ENCODE measurements at regions not wholly inside any gene's neighbourhood (a gene's known extent, or its start where the extent isn't known, plus 50 kb on each side); places are given as distances from the start of the nearest gene placed in this dataset.

DNA sequence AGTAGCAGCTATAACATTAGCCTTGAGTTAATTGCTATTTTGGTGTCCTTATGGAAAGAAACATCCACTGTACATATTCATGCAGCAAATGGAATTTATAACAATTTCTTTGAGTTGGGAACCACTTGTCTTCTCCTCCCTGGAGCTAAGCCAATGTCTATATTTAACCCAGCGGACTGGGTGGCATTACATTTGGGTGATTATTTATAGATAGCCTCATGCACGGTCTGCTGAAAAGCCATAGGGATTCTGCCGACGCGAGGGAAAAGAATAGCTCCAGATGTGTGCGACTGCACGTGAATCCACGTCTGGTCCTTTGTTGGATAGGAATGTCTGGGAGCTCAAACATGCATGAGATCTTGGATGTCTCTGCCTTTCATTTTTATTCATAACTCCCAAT is 157.5 kb upstream of the BRINP1 start:
- DNase-seq (ENCODE audit: low read depth in 1 of 2, low spot score in 1 of 2): no peak

DNA sequence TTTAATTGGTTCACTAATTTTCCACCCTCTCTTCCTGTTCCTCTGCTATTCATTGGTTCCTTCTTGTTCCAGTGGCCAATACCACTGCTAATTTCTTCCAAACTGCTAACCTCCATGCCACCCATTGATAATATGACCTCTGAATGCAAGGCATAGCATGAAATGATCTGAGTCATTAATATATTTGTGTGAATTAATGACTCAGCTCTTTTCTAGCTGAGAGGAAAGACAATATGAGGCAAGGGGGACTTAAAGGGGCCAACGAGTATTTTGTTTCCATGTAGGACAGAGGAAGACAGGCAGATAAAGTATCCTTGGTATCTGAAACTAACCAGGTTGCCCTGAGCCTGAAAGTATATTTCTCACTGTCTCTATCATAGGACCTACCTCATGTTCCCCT is 154.3 kb upstream of the BRINP1 start:
- DNase-seq (ENCODE audit: low read depth in 1 of 2, low spot score in 1 of 2): no peak

- no peak for DNase-seq (ENCODE audit: low read depth in 1 of 2, low spot score in 1 of 2)
These were observed 153.1 kb upstream of the BRINP1 start for GRCh38 chr9:119522381-119522780.

GRCh38 chr9:119509291-119509905 is 140.2 kb upstream of the BRINP1 start:
- DNase-seq (ENCODE audit: low read depth in 1 of 2, low spot score in 1 of 2): no peak

DNA sequence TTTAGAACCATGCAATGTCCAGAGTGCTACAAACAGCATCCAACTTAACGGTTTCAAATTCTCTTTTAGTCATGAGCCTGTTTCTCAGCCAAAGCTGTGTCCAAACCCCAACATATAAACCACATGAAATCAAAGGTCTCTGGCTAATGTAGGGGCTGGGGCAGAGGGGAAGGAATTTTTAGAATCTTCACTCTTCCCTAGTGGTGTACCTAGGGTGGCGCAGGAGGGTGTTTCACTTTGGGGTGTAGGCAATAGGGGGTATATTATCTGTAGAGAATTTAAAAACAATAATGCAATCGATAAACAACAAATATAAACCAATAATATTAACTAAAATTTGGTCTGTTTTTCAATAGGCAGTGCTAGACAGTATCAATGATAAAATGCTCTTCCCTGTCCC is 132.1 kb upstream of the BRINP1 start:
- no peak for DNase-seq (ENCODE audit: low read depth in 1 of 2, low spot score in 1 of 2)

DNA sequence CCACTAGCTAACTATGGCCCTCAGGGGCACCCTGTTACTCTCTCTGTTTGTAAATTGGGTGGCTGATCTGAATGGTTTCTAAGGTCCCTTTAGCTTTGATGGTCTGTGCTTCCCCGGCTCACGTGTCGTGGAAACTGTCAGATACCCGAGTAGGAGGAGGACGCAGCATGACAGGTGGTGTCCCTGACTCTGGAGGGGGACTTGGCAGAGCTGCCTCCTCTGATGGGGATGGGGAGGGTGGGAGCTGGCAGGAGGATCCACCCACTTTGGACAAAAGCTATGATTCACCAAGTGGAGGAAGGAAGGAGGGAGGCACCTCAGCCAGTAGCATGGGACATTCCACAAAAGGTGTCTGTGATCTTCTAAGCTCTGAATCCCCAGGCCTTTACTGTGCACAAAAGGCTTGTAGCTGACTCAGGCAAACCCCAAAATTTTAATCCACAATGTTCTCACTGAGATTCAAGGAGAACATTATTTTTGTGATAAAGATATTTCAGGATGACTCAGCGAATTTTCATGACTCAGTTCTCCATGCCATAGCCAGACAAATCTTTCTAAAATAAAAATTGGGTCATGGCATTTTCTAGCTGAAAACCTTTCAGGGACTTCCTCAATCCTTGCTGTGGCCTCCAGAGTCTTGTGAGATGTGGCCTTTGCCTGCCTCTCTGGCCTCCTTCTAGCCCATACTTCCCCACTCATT is 131.0 kb upstream of the BRINP1 start:
- DNase-seq (ENCODE audit: low read depth in 1 of 2, low spot score in 1 of 2): no peak

GRCh38 chr9:119487118-119487827 is 118.0 kb upstream of the BRINP1 start:
- no peak for DNase-seq (ENCODE audit: low read depth in 1 of 2, low spot score in 1 of 2)

DNA sequence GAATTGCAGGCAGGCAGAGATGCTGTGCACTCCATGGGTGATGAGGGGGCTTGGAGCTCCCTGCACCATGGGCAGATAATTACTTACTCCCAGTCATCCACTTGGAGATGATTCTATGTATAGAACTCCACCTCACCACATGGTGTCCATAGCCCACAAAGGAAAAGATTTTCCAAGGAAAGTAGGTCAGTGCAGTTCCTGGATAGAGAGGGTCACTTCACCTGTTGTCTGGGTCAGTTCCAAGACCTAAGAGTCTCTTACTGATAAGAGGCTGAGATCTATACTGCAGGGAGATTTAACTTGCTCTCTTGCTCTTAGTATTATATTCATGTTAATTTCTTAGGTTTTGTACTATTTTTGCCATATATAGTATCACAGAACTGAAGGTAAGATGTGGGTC is 113.9 kb upstream of the BRINP1 start:
- DNase-seq (ENCODE audit: low read depth in 1 of 2, low spot score in 1 of 2): no peak

DNA sequence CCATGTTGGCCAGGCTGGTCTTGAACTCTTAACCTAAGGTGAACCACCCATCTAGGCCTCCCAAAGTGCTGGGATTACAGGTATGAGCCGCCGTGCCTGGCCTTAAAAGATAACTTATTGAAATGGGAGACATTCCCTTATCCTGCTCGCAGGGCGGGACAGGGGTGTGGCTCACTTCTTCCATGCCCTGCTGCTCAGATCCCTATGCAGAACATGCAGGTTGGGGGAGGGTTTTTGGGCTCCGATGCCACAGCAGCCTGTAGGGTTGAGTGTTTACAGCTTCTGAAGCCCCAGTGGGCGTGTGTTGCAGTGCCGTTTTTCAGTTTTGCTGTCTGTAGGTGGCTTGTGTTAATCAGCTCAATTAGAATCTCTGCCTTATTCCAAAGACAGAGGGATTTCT is 108.0 kb upstream of the BRINP1 start:
- DNase-seq (ENCODE audit: low read depth in 1 of 2, low spot score in 1 of 2): no peak

- DNase-seq (ENCODE audit: low read depth in 1 of 2, low spot score in 1 of 2): no peak
These were observed 88.8 kb upstream of the BRINP1 start for GRCh38 chr9:119458068-119458467.

GRCh38 chr9:119453980-119454379 is 84.7 kb upstream of the BRINP1 start:
- no peak for DNase-seq (ENCODE audit: low read depth in 1 of 2, low spot score in 1 of 2)

DNA sequence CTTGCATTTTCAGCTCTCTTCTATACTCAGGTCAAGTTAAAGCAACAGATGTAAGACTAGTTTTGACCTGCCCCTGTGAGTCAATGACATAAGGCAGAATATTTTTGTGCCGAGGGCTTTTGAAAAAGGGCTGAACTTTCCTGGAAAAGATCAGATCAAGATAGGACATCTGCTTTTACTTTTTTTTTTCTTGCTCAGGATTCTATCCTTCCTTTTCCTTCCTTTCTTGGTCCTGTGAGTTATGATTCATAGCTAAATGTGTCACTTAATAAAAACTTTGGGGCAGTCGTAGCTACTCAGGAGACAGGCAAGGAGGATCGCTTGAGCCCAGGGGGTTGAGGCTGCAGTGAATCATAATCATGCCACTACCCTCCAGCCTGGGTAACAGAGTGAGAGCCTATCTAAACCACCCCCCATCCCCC is 84.3 kb upstream of the BRINP1 start:
- no peak for DNase-seq (ENCODE audit: low read depth in 1 of 2, low spot score in 1 of 2)

- no peak for DNase-seq (ENCODE audit: low read depth in 1 of 2, low spot score in 1 of 2)
These were observed 82.2 kb upstream of the BRINP1 start for GRCh38 chr9:119451426-119451825.

GRCh38 chr9:119443179-119443578 is 73.9 kb upstream of the BRINP1 start:
- no peak for DNase-seq (ENCODE audit: low read depth in 1 of 2, low spot score in 1 of 2)

GRCh38 chr9:119441832-119442231 is 72.6 kb upstream of the BRINP1 start:
- no peak for DNase-seq (ENCODE audit: low read depth in 1 of 2, low spot score in 1 of 2)

DNA sequence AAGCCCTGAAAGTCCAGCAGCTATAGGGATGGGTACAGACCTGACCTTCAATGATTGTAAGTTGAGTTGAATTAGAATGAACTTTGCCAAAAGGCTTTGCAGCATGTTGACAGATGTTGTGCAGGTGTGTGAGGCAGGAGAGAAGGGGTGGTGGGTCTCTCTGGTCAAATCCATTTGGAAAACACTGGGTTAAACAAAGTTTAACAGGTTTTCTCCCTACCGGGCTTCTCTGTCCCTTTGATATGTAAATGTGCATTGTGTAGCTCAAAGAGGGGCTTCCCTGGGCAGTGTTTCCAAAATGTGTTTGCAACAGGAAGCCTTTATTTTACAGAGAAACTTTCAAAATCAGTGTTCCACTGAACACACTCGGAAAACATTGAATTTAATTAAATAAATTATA is 72.1 kb upstream of the BRINP1 start:
- no peak for DNase-seq (ENCODE audit: low read depth in 1 of 2, low spot score in 1 of 2)

DNA sequence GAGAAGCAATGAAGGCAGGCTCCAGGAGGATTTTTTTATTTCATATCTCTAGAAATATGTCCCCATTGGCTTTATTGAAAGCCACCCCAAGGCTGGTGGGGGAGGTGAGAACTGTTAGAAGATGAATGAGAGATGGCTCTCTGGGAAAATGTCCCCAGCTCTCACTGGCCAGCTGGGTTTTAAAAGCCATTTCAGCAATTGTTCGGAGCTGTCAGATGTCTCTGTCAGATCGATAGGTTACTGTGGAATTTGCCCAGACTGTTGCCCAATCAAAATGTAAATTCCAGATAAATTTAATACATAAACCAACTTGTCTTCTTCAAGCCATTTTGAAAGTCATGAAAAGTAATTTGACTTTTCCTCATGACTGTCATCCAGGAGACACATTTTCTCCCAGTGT is 67.0 kb upstream of the BRINP1 start:
- no peak for DNase-seq (ENCODE audit: low read depth in 1 of 2, low spot score in 1 of 2)

GRCh38 chr9:119435076-119435475 is 65.8 kb upstream of the BRINP1 start:
- DNase-seq (ENCODE audit: low read depth in 1 of 2, low spot score in 1 of 2): no peak

DNA sequence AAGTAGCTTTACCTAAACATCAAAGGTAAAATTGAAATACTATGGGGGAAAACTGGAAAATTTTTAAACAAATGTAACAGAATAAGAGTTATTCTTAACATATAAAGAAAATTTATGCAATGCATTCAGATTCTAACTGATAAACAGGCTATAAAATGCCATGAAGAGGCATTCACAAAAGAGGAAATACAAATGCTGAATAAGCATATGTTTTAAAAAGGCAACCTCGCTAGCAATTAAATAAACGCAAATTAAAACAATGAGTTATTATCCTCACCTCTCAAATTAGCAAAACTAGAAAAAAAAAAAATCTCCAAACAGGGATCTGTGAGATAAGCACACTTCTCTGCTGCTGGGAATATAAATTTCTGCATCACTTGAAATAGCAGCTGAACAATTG is 63.2 kb upstream of the BRINP1 start:
- no peak for DNase-seq (ENCODE audit: low read depth in 1 of 2, low spot score in 1 of 2)

DNA sequence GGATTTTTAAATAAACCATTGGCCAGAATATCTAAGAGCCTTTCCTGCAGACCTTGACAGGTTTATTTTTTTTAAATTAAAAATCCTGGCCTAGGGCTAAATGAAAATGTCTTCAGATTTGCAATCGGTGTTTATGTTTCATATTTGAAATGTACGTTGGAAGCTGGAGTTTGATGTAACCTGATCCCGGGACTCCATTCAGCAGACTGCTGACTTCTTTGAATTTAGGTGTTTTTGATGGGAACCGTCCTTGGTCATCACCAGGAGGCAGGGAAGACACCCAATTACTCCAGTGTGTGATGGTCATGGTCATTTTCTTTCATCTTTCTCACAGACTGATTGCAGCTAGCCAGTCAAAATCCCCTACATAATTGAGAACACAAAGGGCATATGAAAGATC is 60.1 kb upstream of the BRINP1 start:
- DNase-seq (ENCODE audit: low read depth in 1 of 2, low spot score in 1 of 2): no peak

GRCh38 chr9:119420231-119420630 is 51.0 kb upstream of the BRINP1 start:
- DNase-seq (ENCODE audit: low read depth in 1 of 2, low spot score in 1 of 2): no peak

Data from stimulated activated CD4-positive, alpha-beta T cell treated with anti-CD3 and anti-CD28 coated beads, Interleukin-15, amount 100 ng/mL, for 1 hour (primary cell).